Sigmoid colon (tissue), 3 donors: ENCODE measurements at regions not wholly inside any gene's neighbourhood (a gene's known extent, or its start where the extent isn't known, plus 50 kb on each side); places are given as distances from the start of the nearest gene placed in this dataset.
"Not testable (repeated sequence)": the region's sequence is repeated elsewhere in the genome, so short reads cannot be mapped to it uniquely, and the experiment has no call there.

Source experiments
- CTCF ChIP-seq, 4 experiments: fragments of 450-650 bp in 3 of 4; fragments of 200-600 bp in 1 of 4; IDR thresholded peaks; one replicate each; pipeline ENCODE4 v1.5.1; 2016 to 2019; ENCODE audit warnings: antibody characterized with exemption in 4 of 4, mild to moderate bottlenecking in 3 of 4, moderate library complexity in 2 of 4
- POLR2A ChIP-seq, 2 donors: fragments of 450-650 bp; IDR thresholded peaks; one replicate each; pipeline ENCODE4 v1.6.1; 2016; ENCODE audit warnings: antibody characterized with exemption in 2 of 2, mild to moderate bottlenecking in 2 of 2, moderate library complexity in 2 of 2

GRCh38 chr16:21361612-21362227, 83.6 kb upstream of the CRYM start:
- TF ChIP-seq CTCF, POLR2A (IDR thresholded peaks at IDR 0.05): not testable (repeated sequence)
